Epithelial cell of esophagus (primary cell): ENCODE measurements at regions not wholly inside any gene's neighbourhood (a gene's known extent, or its start where the extent isn't known, plus 50 kb on each side); places are given as distances from the start of the nearest gene placed in this dataset.

Source experiments
- DNase-seq: peaks from one replicate; pipeline ENCODE4 v3.0.0; 2010; ENCODE audit warnings: low read depth
- H3K4me3 ChIP-seq: 2 replicates; pipeline ENCODE4 v1.5.1; 2011; ENCODE audit warnings: mild to moderate bottlenecking, low read length, control low read depth
- CTCF ChIP-seq: IDR thresholded peaks from 2 replicates; pipeline ENCODE4 v1.5.1; 2011; ENCODE audit warnings: low read depth, mild to moderate bottlenecking, low read length, control low read depth, inconsistent platforms; ENCODE audit not compliant: insufficient read depth; ENCODE audit errors: missing control alignments

- TF ChIP-seq CTCF, result peak; percentile 27
- peak; percentile 60 for DNase-seq
- H3K4me3 ChIP-seq, result no peak overlapping the region
Measured at GRCh38 chr1:219731771-219732170, 118.9 kb upstream of the ZC3H11B start.

GRCh38 chr1:219726480-219727272 is 113.8 kb upstream of the ZC3H11B start:
- no peak overlapping the region for H3K4me3 ChIP-seq
- TF ChIP-seq CTCF, result no peak
- no peak for DNase-seq

GRCh38 chr1:219724440-219724839 is 111.5 kb upstream of the ZC3H11B start:
- H3K4me3 ChIP-seq, result no peak overlapping the region
- no peak for DNase-seq
- TF ChIP-seq CTCF, result no peak

GRCh38 chr1:219717536-219717935 is 104.6 kb upstream of the ZC3H11B start:
- H3K4me3 ChIP-seq, result no peak overlapping the region
- TF ChIP-seq CTCF, result no peak
- DNase-seq, result no peak

GRCh38 chr1:219716611-219717114 is 103.8 kb upstream of the ZC3H11B start:
- peak; percentile 39 for DNase-seq
- no peak for TF ChIP-seq CTCF
- H3K4me3 ChIP-seq, result no peak overlapping the region

GRCh38 chr1:219713981-219714381 is 101.1 kb upstream of the ZC3H11B start:
- no peak overlapping the region for H3K4me3 ChIP-seq
- no peak for TF ChIP-seq CTCF
- no peak for DNase-seq

- no peak for TF ChIP-seq CTCF
- H3K4me3 ChIP-seq, result no peak overlapping the region
- no peak for DNase-seq
Measured at GRCh38 chr1:219712506-219712905, 99.6 kb upstream of the ZC3H11B start.
